ENCODE measurements at regions not wholly inside any gene's neighbourhood (a gene's known extent, or its start where the extent isn't known, plus 50 kb on each side); places are given as distances from the start of the nearest gene placed in this dataset.

DNA sequence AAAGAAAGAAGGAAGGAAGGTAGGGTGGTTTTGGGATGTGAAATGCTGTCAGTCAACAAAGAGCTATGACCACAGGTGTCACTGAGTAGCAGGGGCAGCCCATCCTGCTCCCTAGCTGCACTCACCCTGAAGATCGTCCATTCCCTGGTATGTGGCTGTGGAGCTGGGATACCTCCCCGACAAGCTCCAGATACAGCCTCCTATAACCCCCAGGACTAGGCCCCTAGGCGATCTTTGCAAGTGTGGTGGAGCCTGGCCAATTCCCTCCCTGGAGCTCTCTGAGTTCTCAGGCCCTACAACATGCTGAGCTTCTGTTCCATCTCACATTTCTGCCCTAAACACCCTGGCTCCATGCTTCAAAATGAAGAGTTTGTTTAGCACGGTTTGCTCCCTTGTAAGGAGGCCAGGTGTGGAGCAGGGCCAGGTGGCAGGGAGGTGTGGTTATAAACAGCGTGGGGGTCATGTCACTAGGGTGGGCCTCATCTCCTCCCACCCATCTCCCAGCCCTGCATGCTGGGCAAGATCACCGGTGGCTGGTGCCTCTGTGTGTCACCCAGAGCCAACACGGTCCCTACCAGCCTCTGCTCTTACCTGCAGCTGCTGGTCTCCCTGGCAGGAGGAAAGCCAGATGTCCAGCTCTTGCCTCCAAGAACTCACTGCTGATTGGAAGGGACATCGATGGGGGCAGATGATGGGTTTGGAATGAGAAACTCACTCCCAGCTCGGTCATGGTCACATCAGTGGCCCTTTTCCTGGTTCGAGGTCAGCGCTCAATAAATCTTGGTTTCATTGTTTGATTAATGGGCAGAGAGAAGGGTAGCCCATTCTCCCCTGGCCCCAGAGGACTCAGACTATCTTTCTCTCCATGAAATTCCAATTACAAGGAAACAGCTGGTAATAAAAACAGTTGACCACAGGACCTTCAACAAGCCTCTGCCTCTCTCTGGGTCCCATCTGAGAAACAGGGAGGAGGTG lies 511.0 kb upstream of the CDH5 start:
- TF ChIP-seq, protein P1, sequence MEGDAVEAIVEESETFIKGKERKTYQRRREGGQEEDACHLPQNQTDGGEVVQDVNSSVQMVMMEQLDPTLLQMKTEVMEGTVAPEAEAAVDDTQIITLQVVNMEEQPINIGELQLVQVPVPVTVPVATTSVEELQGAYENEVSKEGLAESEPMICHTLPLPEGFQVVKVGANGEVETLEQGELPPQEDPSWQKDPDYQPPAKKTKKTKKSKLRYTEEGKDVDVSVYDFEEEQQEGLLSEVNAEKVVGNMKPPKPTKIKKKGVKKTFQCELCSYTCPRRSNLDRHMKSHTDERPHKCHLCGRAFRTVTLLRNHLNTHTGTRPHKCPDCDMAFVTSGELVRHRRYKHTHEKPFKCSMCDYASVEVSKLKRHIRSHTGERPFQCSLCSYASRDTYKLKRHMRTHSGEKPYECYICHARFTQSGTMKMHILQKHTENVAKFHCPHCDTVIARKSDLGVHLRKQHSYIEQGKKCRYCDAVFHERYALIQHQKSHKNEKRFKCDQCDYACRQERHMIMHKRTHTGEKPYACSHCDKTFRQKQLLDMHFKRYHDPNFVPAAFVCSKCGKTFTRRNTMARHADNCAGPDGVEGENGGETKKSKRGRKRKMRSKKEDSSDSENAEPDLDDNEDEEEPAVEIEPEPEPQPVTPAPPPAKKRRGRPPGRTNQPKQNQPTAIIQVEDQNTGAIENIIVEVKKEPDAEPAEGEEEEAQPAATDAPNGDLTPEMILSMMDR (conservative IDR thresholded peaks at IDR 0.05 in 1 of 2, IDR thresholded peaks at IDR 0.05 in 1 of 2; ENCODE audit: extremely low read depth in 1 of 2, insufficient read depth in 1 of 2, low read depth in 1 of 2, low read length in 2 of 2), result no peak
- TF ChIP-seq EZH2 (IDR thresholded peaks at IDR 0.05; ENCODE audit: borderline replicate concordance, low read length), result no peak
